Caco-2 (cell line): ENCODE measurements at regions not wholly inside any gene's neighbourhood (a gene's known extent, or its start where the extent isn't known, plus 50 kb on each side); places are given as distances from the start of the nearest gene placed in this dataset.

Source experiments
- BruUV-seq: library from RNA; stranded (reverse); fragments of 400-500 nt; replicated peaks from 2 replicates; lab custom pipeline; 2021; lab: Mats Ljungman, UMichigan
- CTCF ChIA-PET: fragments of 300-600 bp; sonication (Branson Sonifier 250); formaldehyde crosslinking; loops from one replicate; lab custom pipeline; 2022; ENCODE audit warnings: antibody characterized with exemption; lab: Charles Lee
- POLR2A ChIA-PET: fragments of 300-600 bp; sonication (Branson Sonifier 250); formaldehyde crosslinking; loops from one replicate; lab custom pipeline; 2022; ENCODE audit warnings: antibody characterized with exemption; lab: Charles Lee
- DNase-seq, 2 experiments: peaks; one replicate each; pipeline versions ENCODE4 v3.0.0 to v3.0.0-alpha.2; 2020 to 2022
- H3K27me3 ChIP-seq: replicated peaks from 2 replicates; pipeline ENCODE4 v1.6.0; 2011; ENCODE audit warnings: low read length; ENCODE audit not compliant: control insufficient read depth, insufficient read depth
- H3K36me3 ChIP-seq: 2 replicates; pipeline ENCODE4 v1.5.1; 2011; ENCODE audit warnings: low read length; ENCODE audit not compliant: control insufficient read depth, insufficient read depth
- H3K4me1 ChIP-seq: fragments of 250-450 bp; sonication (Bioruptor Pico); 2 replicates; pipeline ENCODE4 v1.5.1; 2020; ENCODE audit warnings: mild to moderate bottlenecking
- H3K4me3 ChIP-seq: 2 replicates; pipeline ENCODE4 v1.5.1; 2011; ENCODE audit warnings: low read depth, mild to moderate bottlenecking, control low read depth, low read length
- H3K9me3 ChIP-seq: fragments of 250-450 bp; sonication (Bioruptor Pico); 2 replicates; pipeline ENCODE4 v1.5.1; 2020; ENCODE audit warnings: mild to moderate bottlenecking, moderate library complexity
- H3K27ac Mint-ChIP-seq: one replicate; pipeline ENCODE4 v1.8.0; 2022; ENCODE audit warnings: mixed read lengths; ENCODE audit not compliant: unreplicated experiment
- H3K27me3 Mint-ChIP-seq: one replicate; pipeline ENCODE4 v1.8.0; 2022; ENCODE audit warnings: mixed read lengths; ENCODE audit not compliant: insufficient read depth, unreplicated experiment
- H3K36me3 Mint-ChIP-seq: one replicate; pipeline ENCODE4 v1.8.0; 2022; ENCODE audit warnings: mild to moderate bottlenecking, mixed read lengths; ENCODE audit not compliant: insufficient read depth, unreplicated experiment
- H3K4me1 Mint-ChIP-seq: one replicate; pipeline ENCODE4 v1.8.0; 2022; ENCODE audit warnings: low read depth, mixed read lengths; ENCODE audit not compliant: unreplicated experiment
- H3K4me3 Mint-ChIP-seq: one replicate; pipeline ENCODE4 v1.8.0; 2022; ENCODE audit warnings: mild to moderate bottlenecking, moderate library complexity, mixed read lengths; ENCODE audit not compliant: unreplicated experiment
- H3K9me3 Mint-ChIP-seq: one replicate; pipeline ENCODE4 v1.8.0; 2022; ENCODE audit warnings: mixed read lengths; ENCODE audit not compliant: unreplicated experiment
- intact Hi-C: fragments of 100-400 bp; cut with micrococcal nuclease; formaldehyde crosslinking; loops from one replicate; pipeline ENCODE4 v1.10.0; 2022; ENCODE audit not compliant: unreplicated experiment
- TF ChIP-seq, protein P1 (sequence below), 2 experiments: fragments of 200-600 bp in 1 of 2; IDR thresholded peaks; 1 replicate in 1 of 2; 2 replicates in 1 of 2; pipeline versions ENCODE4 v1.5.1 to v1.8.0; 2011 to 2022; ENCODE audit warnings: antibody characterized with exemption in 1 of 2, control low read depth in 1 of 2, inconsistent platforms in 1 of 2, low read depth in 1 of 2, low read length in 1 of 2, mild to moderate bottlenecking in 1 of 2, moderate library complexity in 1 of 2; ENCODE audit not compliant: insufficient read depth in 1 of 2, severe bottlenecking in 1 of 2, unreplicated experiment in 1 of 2

DNA sequence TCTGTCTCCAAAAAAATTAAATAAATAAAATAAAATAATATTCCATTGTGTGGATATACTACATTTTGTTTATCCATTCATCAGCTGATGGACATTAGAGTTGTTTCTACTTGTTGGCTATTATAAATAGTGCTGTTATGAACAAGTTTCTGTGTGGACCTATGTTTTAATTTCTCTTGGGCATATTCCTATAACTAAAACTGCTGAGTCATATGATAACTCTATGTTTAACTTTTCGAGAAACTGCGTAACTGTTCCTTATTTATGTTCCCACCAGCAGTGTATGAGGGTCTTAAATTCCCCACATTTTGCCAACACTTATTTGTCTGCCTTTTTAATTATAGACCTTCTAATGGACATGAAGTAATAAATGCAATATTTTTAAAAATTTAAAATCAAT is 80.0 kb upstream of the XIST start:
- no peaks in the 10 kb centered on the region for H3K9me3 Mint-ChIP-seq

DNA sequence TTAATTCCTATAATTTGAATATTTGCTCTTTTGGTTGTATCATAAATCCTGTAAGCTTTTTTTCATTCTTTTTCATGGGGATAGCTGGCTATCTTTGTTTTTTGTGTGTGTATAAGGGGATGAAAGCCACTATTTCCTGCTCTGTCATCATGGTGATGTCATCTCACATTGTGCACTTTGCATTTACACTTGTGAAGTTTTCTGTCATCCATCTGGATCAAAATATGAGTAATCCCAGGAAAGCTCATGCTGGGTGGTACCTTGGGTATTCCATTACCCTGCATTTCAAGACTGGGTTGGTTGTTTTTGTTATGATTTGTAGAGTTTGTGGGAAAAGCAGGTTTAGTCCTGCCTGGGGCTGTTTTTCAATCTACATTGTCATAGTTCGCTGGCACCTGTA is 77.8 kb upstream of the XIST start:
- no peaks in the 10 kb centered on the region for H3K9me3 Mint-ChIP-seq
- CTCF ChIA-PET = no interaction called here

More for the DNA sequence above, 80.0 kb upstream of the XIST start:
- Histone ChIP-seq H3K4me1 (no peaks in the 10 kb centered on the region), H3K4me3 (no peak overlapping the region), H3K9me3 (no peaks in the 10 kb centered on the region), H3K27me3 (no peaks in the 10 kb centered on the region), H3K36me3 (no peaks in the 10 kb centered on the region)
- Mint-ChIP-seq H3K4me1 (no peaks in the 10 kb centered on the region), H3K27me3 (no peaks in the 10 kb centered on the region), H3K4me3 (no peak overlapping the region), H3K27ac (no peak overlapping the region), H3K36me3 (no peaks in the 10 kb centered on the region)
- BruUV-seq = no TSS peak
- TF ChIP-seq, protein P1, sequence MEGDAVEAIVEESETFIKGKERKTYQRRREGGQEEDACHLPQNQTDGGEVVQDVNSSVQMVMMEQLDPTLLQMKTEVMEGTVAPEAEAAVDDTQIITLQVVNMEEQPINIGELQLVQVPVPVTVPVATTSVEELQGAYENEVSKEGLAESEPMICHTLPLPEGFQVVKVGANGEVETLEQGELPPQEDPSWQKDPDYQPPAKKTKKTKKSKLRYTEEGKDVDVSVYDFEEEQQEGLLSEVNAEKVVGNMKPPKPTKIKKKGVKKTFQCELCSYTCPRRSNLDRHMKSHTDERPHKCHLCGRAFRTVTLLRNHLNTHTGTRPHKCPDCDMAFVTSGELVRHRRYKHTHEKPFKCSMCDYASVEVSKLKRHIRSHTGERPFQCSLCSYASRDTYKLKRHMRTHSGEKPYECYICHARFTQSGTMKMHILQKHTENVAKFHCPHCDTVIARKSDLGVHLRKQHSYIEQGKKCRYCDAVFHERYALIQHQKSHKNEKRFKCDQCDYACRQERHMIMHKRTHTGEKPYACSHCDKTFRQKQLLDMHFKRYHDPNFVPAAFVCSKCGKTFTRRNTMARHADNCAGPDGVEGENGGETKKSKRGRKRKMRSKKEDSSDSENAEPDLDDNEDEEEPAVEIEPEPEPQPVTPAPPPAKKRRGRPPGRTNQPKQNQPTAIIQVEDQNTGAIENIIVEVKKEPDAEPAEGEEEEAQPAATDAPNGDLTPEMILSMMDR (IDR thresholded peaks at IDR 0.05; ENCODE audit: insufficient read depth in 1 of 2, low read depth in 1 of 2, low read length in 1 of 2, severe bottlenecking in 1 of 2, unreplicated experiment in 1 of 2) = no peak
- no peak for DNase-seq
- POLR2A ChIA-PET = no interaction called here
- CTCF ChIA-PET = no interaction called here
- intact Hi-C loops = no loop called here

DNA sequence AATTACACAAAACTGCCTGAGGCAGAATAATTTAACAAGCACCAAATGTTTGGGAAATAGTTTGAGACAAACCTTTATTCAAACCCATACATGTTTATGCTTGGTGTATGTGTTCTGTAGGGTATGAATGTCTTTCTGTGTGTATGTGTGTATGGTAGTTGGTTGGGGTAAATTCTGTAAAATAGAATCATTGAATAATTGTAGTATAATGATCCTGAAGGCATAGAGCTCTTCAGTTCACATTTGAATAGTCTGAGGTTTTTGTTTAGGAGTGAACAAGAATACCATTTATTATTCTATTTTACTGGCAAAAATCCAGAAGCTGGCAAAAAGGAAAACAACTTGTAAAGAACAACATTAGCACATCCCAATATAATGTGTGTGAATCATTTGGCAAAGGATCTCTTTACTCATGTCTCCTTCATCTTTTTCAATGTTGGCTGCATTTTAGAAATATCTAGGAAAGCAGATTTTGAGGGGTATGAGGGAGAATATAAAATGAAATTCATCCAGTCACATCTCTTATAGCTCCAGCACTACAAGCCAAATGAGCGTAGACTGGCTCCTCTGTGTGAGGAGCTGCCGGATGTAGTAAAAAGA is 70.4 kb upstream of the XIST start:
- no peak for DNase-seq
- H3K4me1 ChIP-seq = peaks cover 11% of the 10 kb centered on the region
- H3K9me3 ChIP-seq = no peaks in the 10 kb centered on the region
- H3K27ac Mint-ChIP-seq = no peak overlapping the region
- intact Hi-C loops = no loop called here
- H3K9me3 Mint-ChIP-seq = no peaks in the 10 kb centered on the region
- H3K4me3 Mint-ChIP-seq = no peak overlapping the region
- no TSS peak for BruUV-seq
- H3K4me3 ChIP-seq = no peak overlapping the region
- CTCF ChIA-PET = no interaction called here
- peaks cover 4% of the 10 kb centered on the region for H3K4me1 Mint-ChIP-seq
- TF ChIP-seq, protein P1 (IDR thresholded peaks at IDR 0.05; ENCODE audit: insufficient read depth in 1 of 2, low read depth in 1 of 2, low read length in 1 of 2, severe bottlenecking in 1 of 2, unreplicated experiment in 1 of 2) = no peak
- H3K36me3 Mint-ChIP-seq = no peaks in the 10 kb centered on the region
- no peaks in the 10 kb centered on the region for H3K27me3 Mint-ChIP-seq
- POLR2A ChIA-PET = no interaction called here
- no peaks in the 10 kb centered on the region for H3K27me3 ChIP-seq
- no peaks in the 10 kb centered on the region for H3K36me3 ChIP-seq

More for the DNA sequence above, 77.8 kb upstream of the XIST start:
- Mint-ChIP-seq H3K27ac (no peak overlapping the region), H3K36me3 (no peaks in the 10 kb centered on the region), H3K27me3 (no peaks in the 10 kb centered on the region), H3K4me3 (no peak overlapping the region), H3K4me1 (no peaks in the 10 kb centered on the region)
- POLR2A ChIA-PET = no interaction called here
- DNase-seq = no peak
- BruUV-seq = no TSS peak
- TF ChIP-seq, protein P1 (IDR thresholded peaks at IDR 0.05; ENCODE audit: insufficient read depth in 1 of 2, low read depth in 1 of 2, low read length in 1 of 2, severe bottlenecking in 1 of 2, unreplicated experiment in 1 of 2) = no peak
- H3K36me3 ChIP-seq = no peaks in the 10 kb centered on the region
- no peak overlapping the region for H3K4me3 ChIP-seq
- intact Hi-C loops = no loop called here
- no peaks in the 10 kb centered on the region for H3K9me3 ChIP-seq
- H3K27me3 ChIP-seq = no peaks in the 10 kb centered on the region
- no peaks in the 10 kb centered on the region for H3K4me1 ChIP-seq
